Head of caudate nucleus (tissue), 42 donors: ENCODE measurements at regions not wholly inside any gene's neighbourhood (a gene's known extent, or its start where the extent isn't known, plus 50 kb on each side); places are given as distances from the start of the nearest gene placed in this dataset.
A peak's percentile ranks its signal among the peaks of the same experiment; 100 is the strongest.
"Not testable (repeated sequence)": the region's sequence is repeated elsewhere in the genome, so short reads cannot be mapped to it uniquely, and the experiment has no call there.

Source experiments
- DNase-seq, 42 donors: peaks; one replicate each; pipeline versions ENCODE4 v3.0.0 to v3.0.0-alpha.2; 2020 to 2021; ENCODE audit warnings: mixed read lengths in 7 of 42
- intact Hi-C: fragments of 100-400 bp; cut with DNase I; formaldehyde crosslinking; loops from one replicate; pipeline ENCODE4 v1.15.0; 2022

GRCh38 chr4:187393531-187394344 lies 601.8 kb upstream of the ZFP42 start:
- no peak for DNase-seq
- intact Hi-C loops: no loop called here

- intact Hi-C loops: no loop called here
- DNase-seq: peak; percentile 8 to 86 (median 52)
Observed at GRCh38 chr4:187396106-187396505, 599.5 kb upstream of the ZFP42 start.

- DNase-seq, intact Hi-C loops: not testable (repeated sequence)
Observed at GRCh38 chr4:187408447-187408846, 587.1 kb upstream of the ZFP42 start.

- intact Hi-C loops: no loop called here
- DNase-seq: no peak
Observed at GRCh38 chr4:187413564-187414358, 581.8 kb upstream of the ZFP42 start.

GRCh38 chr4:187414716-187415115 lies 580.9 kb upstream of the ZFP42 start:
- intact Hi-C loops: no loop called here
- no peak for DNase-seq

DNA sequence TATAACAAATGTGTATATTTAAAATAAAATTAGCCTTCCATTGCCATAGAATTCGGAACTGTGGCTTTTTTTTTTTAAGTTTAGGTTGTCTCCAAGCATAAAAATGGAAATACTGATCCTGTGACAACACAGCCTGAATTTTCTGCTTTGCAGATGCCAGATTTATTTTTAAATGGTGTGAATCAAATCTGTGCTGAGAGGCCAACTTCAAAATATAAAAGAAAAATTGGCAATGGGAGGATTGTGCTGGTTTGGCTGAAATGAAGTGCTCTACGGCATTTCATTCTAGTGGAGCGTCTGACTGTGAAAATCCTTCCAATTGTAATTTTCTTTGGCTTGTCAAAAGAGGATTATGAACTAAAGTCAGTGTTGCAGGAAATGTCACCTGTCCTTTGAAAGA lies 580.3 kb upstream of the ZFP42 start:
- intact Hi-C loops: no loop called here
- no peak for DNase-seq

GRCh38 chr4:187416216-187416615 lies 579.4 kb upstream of the ZFP42 start:
- intact Hi-C loops: no loop called here
- DNase-seq: no peak

- intact Hi-C loops: no loop called here
- no peak for DNase-seq
Observed at GRCh38 chr4:187417721-187418120, 577.9 kb upstream of the ZFP42 start.

DNA sequence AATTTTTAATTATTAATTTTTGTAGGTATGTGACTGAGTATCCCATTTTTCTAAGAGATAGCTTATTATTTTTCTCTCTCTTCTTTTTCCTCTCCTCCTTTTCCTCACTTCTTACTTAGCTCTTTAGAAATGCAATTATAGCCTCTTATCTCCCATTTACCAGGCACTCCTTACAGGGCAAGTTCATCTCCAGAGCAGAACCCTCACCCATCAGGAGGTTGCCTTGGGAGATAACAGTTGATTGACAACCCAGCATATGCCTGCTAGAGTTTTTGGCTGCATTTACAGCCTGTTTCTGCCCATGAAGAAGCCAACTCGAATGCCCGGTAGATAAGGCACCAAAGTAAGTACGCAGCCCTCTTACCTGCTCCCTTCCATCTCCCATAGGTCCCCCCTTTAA lies 572.9 kb upstream of the ZFP42 start:
- intact Hi-C loops: no loop called here
- no peak for DNase-seq

- intact Hi-C loops: no loop called here
- no peak for DNase-seq
Observed at GRCh38 chr4:187424636-187425035, 570.9 kb upstream of the ZFP42 start.

DNA sequence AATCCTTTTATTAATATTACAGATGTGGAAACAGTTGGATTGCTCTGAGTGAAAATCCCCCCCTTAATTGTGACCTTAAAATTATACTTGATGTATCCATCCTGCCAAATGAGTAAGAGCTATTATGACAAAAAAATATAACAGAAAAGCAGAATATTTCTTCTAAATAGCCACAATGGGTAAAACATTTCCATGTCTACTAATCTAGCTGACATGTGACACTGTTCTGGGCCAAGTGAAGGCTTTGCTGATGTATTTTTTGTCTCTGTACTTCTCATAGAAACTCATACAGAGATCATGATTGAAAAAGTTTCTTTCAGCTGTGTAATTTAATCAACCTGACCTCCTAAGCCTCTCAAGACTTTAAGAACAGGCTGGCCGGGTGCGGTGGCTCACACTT lies 569.1 kb upstream of the ZFP42 start:
- DNase-seq: no peak
- intact Hi-C loops: no loop called here

DNA sequence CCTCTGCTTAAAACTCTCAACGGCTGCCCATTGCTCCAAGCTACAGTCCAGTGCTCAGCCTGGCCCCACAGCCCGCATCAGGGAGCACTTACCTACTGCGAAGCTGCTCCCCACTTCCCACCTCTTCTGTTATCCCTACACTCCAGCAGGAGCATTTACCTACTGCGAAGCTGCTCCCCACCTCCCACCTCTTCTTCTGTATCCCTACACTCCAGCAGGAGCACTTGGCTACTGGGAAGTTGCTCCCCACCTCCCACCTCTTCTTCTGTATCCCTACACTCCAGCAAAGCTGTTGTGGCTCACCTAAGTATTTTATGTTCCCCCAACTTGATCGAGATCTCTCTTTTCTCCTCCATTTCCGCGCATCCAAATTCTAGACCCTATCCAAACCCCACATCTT lies 563.3 kb upstream of the ZFP42 start:
- intact Hi-C loops: no loop called here
- no peak for DNase-seq

DNA sequence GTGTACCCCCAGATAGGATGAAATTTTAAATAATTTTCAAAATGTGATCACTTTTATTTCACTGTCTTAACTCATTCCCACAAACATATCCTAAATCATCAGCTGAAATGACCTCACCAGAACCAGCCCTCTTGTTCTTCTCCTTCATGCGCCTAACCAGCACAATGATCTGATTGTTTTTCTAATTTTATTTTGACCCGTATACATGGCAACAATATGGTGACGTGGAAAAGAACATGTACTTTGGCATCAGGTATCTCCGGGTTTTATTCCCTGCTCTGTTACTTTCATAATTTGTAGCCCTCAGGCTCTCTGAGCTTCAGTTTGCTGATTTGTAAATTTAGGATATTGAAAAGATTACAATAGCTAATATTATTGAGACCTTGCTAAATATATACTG lies 562.4 kb upstream of the ZFP42 start:
- intact Hi-C loops: no loop called here
- no peak for DNase-seq

GRCh38 chr4:187436251-187436650 lies 559.3 kb upstream of the ZFP42 start:
- DNase-seq: peak in 8 of 42 donors; percentile 13 to 35 (median 22)
- intact Hi-C loops: no loop called here

DNA sequence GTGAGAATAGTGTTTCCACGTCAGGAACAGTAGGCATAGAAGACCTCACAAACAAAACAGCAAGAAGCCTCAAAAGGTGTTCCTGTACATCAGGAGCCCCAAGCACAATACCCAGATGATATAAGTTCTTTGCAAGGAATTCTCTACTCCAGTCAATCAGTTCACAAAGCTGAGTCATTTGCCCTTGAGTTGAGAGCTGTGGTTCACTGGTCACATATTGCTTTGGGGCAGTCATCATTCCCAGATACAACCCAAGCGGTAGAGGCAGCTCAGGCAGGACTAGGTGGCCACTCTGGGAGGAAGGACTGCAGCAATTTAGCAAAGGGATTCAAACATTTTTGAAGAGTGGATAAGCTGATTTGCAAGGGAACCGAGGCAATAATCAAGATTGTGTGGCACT lies 551.5 kb upstream of the ZFP42 start:
- DNase-seq: no peak
- intact Hi-C loops: no loop called here

GRCh38 chr4:187449702-187450101 lies 545.9 kb upstream of the ZFP42 start:
- intact Hi-C loops: no loop called here
- DNase-seq: no peak

DNA sequence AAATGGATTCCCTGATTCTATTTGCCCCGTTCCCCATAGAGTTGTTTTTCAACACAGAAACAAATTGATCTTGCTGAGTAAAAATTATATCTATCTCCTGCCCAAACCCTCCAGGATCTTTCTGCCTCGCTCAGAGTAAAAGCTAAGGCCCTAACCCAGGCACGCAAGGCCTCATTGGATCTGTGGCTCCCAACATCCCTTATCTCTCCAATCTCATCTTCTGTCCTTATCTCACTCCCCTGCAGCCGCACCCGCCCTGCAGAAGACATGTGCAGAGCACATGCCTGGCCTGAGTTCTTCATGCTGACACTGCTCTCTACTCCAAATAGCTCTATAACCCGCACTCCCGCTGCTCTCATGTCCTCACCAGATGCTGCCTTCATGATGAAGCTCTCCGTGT lies 543.8 kb upstream of the ZFP42 start:
- intact Hi-C loops: no loop called here
- no peak for DNase-seq

DNA sequence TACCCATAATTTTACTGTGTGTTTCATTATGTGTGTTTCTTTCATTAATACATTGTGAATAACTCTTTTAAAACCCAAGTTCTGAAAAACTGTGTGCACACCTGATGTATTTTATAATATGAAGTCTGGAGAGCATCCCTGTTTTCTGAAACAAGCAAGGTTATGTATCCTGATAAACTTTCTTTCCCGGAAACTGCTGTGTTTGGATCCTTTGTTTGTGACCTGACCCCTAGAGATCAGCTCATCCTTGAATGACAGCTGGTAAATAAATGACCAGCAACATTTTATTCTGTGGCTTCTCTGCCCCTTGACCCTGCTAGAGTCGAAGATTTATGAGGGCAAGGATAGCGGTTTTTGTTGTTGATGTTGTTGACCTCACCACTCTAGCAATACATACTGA lies 535.6 kb upstream of the ZFP42 start:
- DNase-seq: no peak
- intact Hi-C loops: no loop called here

GRCh38 chr4:187464573-187464972 lies 531.0 kb upstream of the ZFP42 start:
- intact Hi-C loops: no loop called here
- DNase-seq: no peak

DNA sequence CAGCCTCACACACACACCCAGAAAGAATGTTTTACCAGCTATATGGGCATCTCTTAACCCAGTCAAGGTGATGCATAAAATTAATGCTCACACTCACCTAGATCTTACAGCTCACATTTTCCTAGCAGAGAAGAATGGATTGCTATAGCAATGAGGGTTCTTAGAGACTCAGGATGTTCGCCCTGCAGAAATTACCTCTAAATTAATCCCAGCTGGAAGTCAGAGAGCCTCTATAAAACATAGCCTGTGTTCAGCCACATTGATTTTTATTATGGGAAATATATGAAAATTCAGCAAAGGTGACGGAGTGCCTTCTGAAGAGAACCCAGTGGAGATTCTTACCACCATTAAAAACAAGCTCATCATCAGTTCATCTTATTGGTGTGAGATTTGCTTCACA lies 528.3 kb upstream of the ZFP42 start:
- DNase-seq: no peak
- intact Hi-C loops: no loop called here

- no peak for DNase-seq
- intact Hi-C loops: no loop called here
Observed at GRCh38 chr4:187469627-187470026, 525.9 kb upstream of the ZFP42 start.
